Endothelial cell of umbilical vein (primary cell): ENCODE measurements at regions not wholly inside any gene's neighbourhood (a gene's known extent, or its start where the extent isn't known, plus 50 kb on each side); places are given as distances from the start of the nearest gene placed in this dataset.

ENCODE experiments used
- GATA2 ChIP-seq: IDR thresholded peaks from 2 replicates; pipeline ENCODE4 v1.7.0; 2011; ENCODE audit warnings: low read depth, mild to moderate bottlenecking, moderate library complexity, mixed read lengths, low read length; ENCODE audit not compliant: insufficient read length, insufficient read depth
- POLR2A ChIP-seq: IDR thresholded peaks from 2 replicates; pipeline ENCODE4 v1.6.1; 2012; ENCODE audit warnings: low read depth, mild to moderate bottlenecking, control low read depth, low read length
- POLR2AphosphoS5 ChIP-seq: IDR thresholded peaks from 2 replicates; pipeline ENCODE4 v1.6.1; 2012; ENCODE audit warnings: low read depth, mild to moderate bottlenecking, control low read depth, low read length, moderate library complexity; ENCODE audit not compliant: insufficient read depth
- TF ChIP-seq, protein P1 (sequence below), 2 donors: IDR thresholded peaks; 1 replicate in 1 of 2; 2 replicates in 1 of 2; pipeline ENCODE4 v1.5.1; 2011; ENCODE audit warnings: low read length in 2 of 2, mild to moderate bottlenecking in 2 of 2, moderate library complexity in 2 of 2, control low read depth in 1 of 2, inconsistent platforms in 1 of 2, low read depth in 1 of 2; ENCODE audit not compliant: insufficient read depth in 1 of 2; ENCODE audit errors: extremely low read depth in 1 of 2

DNA sequence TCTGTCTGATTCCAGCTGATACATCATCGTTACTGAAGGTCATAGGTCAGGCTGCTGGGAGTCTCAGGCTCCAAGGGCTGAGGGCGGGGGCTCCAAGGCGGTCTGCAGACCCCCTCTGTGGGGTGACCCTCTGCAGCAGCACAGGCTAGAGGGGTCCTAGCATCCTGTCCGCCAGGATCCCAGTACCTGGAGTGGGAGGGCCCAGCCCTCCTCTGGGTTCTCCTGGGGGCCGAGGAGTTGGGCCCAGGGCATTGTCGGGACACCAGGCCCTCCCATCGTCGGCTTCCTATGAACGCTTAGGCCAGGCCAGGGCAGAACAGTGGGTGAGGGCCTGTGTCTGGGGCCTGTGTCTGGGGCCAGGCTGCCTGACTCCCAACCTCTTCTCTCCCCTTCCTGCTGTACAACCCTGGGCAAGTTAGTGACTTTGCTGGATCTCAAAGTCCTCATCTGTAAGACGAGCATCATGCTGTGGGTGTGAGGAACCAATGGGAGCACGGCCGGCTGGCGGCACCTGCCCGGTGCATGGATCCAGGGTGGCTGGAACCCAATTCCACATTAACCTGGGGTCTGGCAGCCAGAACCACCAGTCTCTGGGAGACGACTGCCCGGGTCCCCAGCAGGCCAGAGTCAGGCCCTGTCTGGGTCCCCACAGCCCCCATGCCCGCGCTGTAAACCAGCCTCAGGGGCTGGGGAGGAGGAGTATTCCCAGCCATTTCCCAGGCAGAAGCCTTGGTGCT is 56.2 kb upstream of the COL18A1 start:
- TF ChIP-seq, protein P1, sequence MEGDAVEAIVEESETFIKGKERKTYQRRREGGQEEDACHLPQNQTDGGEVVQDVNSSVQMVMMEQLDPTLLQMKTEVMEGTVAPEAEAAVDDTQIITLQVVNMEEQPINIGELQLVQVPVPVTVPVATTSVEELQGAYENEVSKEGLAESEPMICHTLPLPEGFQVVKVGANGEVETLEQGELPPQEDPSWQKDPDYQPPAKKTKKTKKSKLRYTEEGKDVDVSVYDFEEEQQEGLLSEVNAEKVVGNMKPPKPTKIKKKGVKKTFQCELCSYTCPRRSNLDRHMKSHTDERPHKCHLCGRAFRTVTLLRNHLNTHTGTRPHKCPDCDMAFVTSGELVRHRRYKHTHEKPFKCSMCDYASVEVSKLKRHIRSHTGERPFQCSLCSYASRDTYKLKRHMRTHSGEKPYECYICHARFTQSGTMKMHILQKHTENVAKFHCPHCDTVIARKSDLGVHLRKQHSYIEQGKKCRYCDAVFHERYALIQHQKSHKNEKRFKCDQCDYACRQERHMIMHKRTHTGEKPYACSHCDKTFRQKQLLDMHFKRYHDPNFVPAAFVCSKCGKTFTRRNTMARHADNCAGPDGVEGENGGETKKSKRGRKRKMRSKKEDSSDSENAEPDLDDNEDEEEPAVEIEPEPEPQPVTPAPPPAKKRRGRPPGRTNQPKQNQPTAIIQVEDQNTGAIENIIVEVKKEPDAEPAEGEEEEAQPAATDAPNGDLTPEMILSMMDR (IDR thresholded peaks at IDR 0.05; ENCODE audit: extremely low read depth in 1 of 2, insufficient read depth in 1 of 2, low read depth in 1 of 2, low read length in 2 of 2), result no peak
- no peak for TF ChIP-seq POLR2A
- TF ChIP-seq GATA2, result no peak
- TF ChIP-seq POLR2AphosphoS5, result no peak
